ENCODE measurements at regions not wholly inside any gene's neighbourhood (a gene's known extent, or its start where the extent isn't known, plus 50 kb on each side); places are given as distances from the start of the nearest gene placed in this dataset.

DNA sequence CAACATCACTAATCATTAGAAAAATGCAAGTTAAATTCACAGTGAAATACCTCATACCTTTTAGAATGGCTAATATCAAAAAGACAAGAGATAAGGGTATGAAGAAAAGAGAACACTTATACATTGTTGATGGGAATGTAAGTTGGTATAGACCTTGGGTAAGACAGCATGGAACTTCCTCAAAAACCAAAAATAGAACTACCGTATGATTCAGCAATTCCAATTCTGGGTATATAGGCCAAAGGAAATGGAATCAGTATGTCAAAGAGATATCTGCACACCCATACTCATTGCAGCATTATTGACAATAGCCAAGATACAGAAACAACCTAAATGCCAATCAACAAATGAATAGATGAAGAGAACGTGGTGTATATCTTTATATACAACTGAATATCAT lies 166.8 kb upstream of the LRRN1 start:
- Histone ChIP-seq H3K4me3 (no peak overlapping the region), H3K9me3 (replicated peaks) (no peaks in the 10 kb centered on the region), H3K36me3 (no peaks in the 10 kb centered on the region), H3K27me3 (replicated peaks) (no peaks in the 10 kb centered on the region), H3K4me1 (replicated peaks) (no peaks in the 10 kb centered on the region), H3K27ac (no peak overlapping the region)
- no peak for DNase-seq (ENCODE audit: low read depth in 1 of 2, low spot score in 2 of 2)

DNA sequence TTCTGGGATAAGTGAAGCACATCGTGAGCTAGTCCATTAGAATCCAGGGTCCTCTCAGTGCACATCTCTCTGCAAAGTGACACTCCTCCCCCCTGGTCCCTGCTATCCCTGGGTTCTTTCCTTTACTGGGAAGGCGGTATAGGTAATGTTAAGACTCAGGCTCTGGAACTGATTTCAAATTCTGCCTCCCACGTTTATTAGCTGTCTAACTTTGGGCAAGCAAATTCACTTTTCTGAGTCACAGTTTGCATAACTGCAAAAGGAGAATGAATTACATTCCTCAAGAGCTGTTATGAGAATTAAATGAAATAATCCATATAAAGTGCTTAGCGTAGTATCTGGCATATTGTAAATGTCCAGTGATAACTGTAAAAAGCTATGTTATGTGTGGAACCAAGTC lies 168.1 kb upstream of the LRRN1 start:
- no peak overlapping the region for H3K27ac ChIP-seq
- H3K9me3 ChIP-seq (replicated peaks) = no peaks in the 10 kb centered on the region
- H3K4me3 ChIP-seq = no peak overlapping the region
- H3K4me1 ChIP-seq (replicated peaks) = no peaks in the 10 kb centered on the region
- DNase-seq (ENCODE audit: low read depth in 1 of 2, low spot score in 2 of 2) = no peak
- H3K36me3 ChIP-seq = no peaks in the 10 kb centered on the region
- no peaks in the 10 kb centered on the region for H3K27me3 ChIP-seq (replicated peaks)

DNA sequence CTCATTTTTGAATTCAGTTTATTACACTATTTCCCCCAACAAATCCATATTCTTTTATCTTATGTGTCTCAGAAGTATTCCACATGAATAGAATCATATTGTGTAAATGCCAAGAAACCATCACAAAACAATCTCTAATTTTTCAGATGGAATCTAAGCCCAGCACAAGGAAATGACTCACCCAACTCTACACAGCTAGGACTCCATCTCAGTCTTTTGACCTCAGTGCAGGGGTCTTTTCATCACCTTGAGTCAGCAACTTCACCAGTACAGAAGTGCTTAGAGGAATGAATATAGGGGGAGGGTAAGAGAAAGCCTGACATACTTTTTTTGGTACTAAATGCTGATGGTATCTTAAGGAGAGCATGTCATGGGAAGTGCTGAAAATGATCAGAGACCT lies 169.3 kb upstream of the LRRN1 start:
- Histone ChIP-seq H3K27ac (no peak overlapping the region), H3K27me3 (replicated peaks) (no peaks in the 10 kb centered on the region), H3K9me3 (replicated peaks) (no peaks in the 10 kb centered on the region), H3K36me3 (no peaks in the 10 kb centered on the region), H3K4me1 (replicated peaks) (no peaks in the 10 kb centered on the region), H3K4me3 (no peak overlapping the region)
- no peak for DNase-seq (ENCODE audit: low read depth in 1 of 2, low spot score in 2 of 2)

DNA sequence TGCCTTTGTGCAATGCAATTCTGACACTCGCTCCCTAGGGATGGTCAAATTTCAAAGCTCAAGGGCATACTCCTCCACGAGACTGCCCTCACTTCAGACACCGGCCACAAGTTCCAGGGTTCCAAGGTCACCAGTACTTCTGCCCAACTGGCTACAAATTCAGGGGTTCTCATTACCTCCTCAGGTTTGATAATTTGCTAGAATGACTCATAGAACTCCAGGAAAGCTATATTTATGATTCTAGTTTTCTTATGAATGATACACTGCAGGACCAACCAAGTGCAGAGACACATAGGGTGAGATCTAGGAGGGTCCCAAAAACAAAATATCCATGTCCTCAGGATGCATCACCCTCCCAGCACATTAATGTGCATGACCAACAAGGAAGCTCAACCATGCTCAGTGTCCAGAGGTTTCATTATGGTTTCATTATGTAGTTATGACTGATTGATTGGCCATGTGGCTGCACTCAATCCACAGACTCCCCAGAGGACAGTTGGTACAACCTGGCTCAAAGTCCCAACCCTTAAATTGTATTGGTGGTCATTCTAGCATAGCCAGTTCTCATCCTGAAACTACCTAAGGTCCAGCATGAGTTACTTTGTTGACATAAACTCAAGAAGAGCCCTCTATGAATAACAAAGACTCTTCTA lies 170.4 kb upstream of the LRRN1 start:
- no peaks in the 10 kb centered on the region for H3K4me1 ChIP-seq (replicated peaks)
- H3K27me3 ChIP-seq (replicated peaks) = no peaks in the 10 kb centered on the region
- H3K4me3 ChIP-seq = no peak overlapping the region
- H3K36me3 ChIP-seq = no peaks in the 10 kb centered on the region
- H3K27ac ChIP-seq = no peak overlapping the region
- no peak for DNase-seq (ENCODE audit: low read depth in 1 of 2, low spot score in 2 of 2)
- no peaks in the 10 kb centered on the region for H3K9me3 ChIP-seq (replicated peaks)

DNA sequence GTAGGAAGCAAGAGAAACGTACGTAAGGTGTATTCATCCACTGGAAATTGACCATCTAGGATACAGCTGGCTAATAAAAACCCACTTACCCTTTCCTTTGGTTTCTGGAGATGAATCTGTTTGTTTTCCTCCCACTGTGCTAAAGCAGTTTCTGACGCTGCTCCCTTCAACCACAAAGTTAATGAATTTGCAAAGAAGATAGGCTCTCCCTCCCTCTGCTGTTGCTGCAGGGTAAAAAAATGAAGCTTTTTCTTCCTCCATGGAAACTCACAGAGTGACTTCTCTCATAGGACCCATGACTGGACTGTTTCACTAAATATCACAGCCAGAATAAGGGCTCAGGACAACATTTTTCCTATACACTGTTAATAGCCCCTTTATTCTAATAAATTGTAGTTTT lies 172.1 kb upstream of the LRRN1 start:
- no peaks in the 10 kb centered on the region for H3K4me1 ChIP-seq (replicated peaks)
- no peak for DNase-seq (ENCODE audit: low read depth in 1 of 2, low spot score in 2 of 2)
- no peaks in the 10 kb centered on the region for H3K9me3 ChIP-seq (replicated peaks)
- no peak overlapping the region for H3K27ac ChIP-seq
- no peak overlapping the region for H3K4me3 ChIP-seq
- no peaks in the 10 kb centered on the region for H3K36me3 ChIP-seq
- H3K27me3 ChIP-seq (replicated peaks) = no peaks in the 10 kb centered on the region

DNA sequence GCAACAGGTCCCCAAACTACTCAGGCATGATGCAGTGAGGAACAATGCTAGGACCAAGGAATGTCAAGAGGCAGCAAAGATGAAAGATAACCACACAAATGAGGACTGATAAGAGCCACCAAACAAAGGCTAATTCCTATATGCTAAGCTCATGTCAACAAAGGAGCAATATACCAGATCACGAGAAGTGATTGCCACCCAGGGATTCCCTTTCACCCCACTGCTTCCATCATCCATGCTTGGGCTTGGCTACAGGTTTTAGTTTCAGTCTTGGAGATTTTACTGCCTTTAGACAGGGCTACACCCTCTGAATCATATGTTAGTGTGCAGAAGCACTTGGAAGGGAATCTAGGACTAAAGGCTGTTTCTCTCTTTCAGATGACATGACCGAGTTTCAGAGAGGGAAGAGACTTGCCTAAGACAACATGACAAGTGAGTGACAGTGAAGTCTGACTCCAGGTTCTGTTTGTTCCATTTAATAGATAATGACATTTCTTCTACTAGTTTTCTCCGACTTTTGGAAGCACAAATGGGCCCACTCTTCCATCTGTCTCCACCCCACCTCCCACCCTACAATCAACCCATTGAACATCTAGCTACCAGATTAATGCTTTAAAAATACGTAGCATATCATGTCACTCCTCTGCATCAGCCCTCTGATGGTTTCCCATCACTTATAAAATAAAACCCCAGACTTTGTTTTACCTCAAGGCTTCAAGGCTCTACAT lies 173.5 kb upstream of the LRRN1 start:
- no peaks in the 10 kb centered on the region for H3K4me1 ChIP-seq (replicated peaks)

DNA sequence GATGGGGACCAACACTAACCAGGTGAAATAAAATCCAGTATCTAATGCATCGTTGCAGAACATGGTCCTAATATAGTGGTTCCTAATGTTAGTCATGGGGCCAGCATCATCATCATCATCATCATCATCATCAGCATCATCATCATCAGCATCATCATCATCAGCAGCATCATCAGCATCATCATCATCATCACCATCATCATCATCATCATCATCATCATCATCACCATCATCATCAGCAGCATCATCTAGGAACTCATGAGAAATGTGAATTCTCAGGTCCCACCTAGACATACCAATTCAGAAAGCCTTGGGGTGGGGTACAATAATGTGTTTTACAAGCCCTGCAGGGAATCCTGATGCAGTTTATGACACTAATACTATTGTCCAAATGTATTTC lies 179.4 kb upstream of the LRRN1 start:
- Histone ChIP-seq H3K9me3 (replicated peaks) (no peaks in the 10 kb centered on the region), H3K4me3 (no peak overlapping the region), H3K4me1 (replicated peaks) (no peaks in the 10 kb centered on the region), H3K27ac (no peak overlapping the region), H3K27me3 (replicated peaks) (no peaks in the 10 kb centered on the region), H3K36me3 (no peaks in the 10 kb centered on the region)
- no peak for DNase-seq (ENCODE audit: low read depth in 1 of 2, low spot score in 2 of 2)

More for the DNA sequence above, 173.5 kb upstream of the LRRN1 start:
- Histone ChIP-seq H3K9me3 (replicated peaks) (no peaks in the 10 kb centered on the region), H3K27me3 (replicated peaks) (no peaks in the 10 kb centered on the region), H3K4me3 (no peak overlapping the region), H3K27ac (no peak overlapping the region), H3K36me3 (no peaks in the 10 kb centered on the region)
- DNase-seq (ENCODE audit: low read depth in 1 of 2, low spot score in 2 of 2) = no peak

DNA sequence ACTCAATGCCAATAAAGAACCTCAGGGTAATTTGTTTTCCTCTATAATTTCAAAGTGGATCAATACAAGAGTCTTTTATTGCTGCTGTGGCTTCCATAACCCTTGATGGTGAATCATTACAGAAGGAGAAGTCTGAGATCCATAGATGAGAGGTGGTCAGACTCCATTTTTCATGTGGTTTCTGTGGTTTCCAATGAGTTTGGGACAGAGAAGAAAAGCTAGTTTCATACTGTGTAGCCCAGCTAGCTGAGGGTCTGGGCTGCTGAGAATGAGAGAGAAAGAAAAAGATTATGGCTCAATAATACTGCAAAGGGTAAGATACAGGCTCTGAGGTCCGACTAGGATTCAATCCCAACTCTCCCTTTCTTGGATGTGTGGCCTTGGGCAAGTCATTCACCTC lies 180.6 kb upstream of the LRRN1 start:
- no peak overlapping the region for H3K27ac ChIP-seq

DNA sequence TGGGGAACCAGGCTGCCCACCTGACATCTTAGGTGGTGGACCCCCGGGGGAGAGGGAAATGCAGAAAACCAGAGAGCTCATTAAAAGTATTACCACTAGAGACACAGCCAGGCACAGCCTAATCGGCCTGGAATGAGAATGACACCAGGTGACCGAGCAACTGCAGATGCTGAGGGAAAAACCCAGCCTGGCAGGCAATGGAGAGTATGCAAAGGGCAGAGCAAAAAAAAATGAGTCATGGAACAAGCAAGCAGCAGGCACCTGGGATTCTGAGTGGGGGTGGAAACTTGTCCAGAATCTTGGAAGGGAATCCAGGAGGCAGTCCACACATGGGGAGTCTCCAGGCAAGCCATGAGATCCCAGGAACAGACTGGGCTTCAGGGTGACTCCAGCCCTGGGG lies 183.7 kb upstream of the LRRN1 start:
- Histone ChIP-seq H3K4me1 (replicated peaks) (no peaks in the 10 kb centered on the region), H3K27me3 (replicated peaks) (no peaks in the 10 kb centered on the region), H3K9me3 (replicated peaks) (no peaks in the 10 kb centered on the region; the same call in 1 of the 2 replicates), H3K4me3 (no peak overlapping the region), H3K36me3 (no peaks in the 10 kb centered on the region), H3K27ac (no peak overlapping the region)
- no peak for DNase-seq (ENCODE audit: low read depth in 1 of 2, low spot score in 2 of 2)

More for the DNA sequence above, 180.6 kb upstream of the LRRN1 start:
- Histone ChIP-seq H3K36me3 (no peaks in the 10 kb centered on the region), H3K27me3 (replicated peaks) (no peaks in the 10 kb centered on the region), H3K9me3 (replicated peaks) (no peaks in the 10 kb centered on the region), H3K4me1 (replicated peaks) (no peaks in the 10 kb centered on the region), H3K4me3 (no peak overlapping the region)
- DNase-seq (ENCODE audit: low read depth in 1 of 2, low spot score in 2 of 2) = no peak

DNA sequence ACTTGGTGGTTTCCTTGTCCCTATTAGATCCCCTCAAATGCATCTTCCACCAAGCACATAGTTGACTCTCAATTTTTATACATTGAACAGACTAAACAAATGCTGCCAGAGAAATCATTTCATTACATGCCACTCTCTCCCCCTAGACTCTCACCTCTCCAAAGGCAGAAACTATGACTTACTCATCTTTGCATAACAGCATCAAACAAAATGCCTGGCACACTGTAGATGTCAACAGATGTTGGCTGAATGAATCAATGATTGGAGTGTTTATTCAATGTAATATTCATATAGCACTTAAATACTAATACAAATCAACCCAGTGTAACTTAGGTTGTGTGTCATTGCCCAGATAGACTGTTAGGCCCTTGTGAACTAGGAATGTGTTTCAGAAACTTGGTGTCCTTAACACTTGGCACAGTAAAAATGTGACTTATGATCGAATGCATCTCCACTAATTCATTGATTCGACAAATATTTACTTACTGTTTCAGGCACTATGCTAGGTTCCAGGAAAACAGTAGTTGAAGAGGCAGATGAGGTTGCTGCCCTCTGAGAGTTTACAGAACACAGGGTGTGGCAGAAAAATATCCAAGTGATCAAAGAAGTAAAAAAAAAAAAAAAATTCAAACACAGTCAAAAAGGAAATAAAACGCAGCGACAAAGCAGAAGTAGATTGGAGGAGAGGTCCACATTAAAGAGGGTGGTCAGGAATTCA lies 188.5 kb upstream of the LRRN1 start:
- no peak for DNase-seq (ENCODE audit: low read depth in 1 of 2, low spot score in 2 of 2)
- Histone ChIP-seq H3K27me3 (replicated peaks) (no peaks in the 10 kb centered on the region), H3K27ac (no peak overlapping the region), H3K9me3 (replicated peaks) (no peaks in the 10 kb centered on the region; the same call in 1 of the 2 replicates), H3K36me3 (no peaks in the 10 kb centered on the region), H3K4me3 (no peak overlapping the region), H3K4me1 (replicated peaks) (no peaks in the 10 kb centered on the region)

DNA sequence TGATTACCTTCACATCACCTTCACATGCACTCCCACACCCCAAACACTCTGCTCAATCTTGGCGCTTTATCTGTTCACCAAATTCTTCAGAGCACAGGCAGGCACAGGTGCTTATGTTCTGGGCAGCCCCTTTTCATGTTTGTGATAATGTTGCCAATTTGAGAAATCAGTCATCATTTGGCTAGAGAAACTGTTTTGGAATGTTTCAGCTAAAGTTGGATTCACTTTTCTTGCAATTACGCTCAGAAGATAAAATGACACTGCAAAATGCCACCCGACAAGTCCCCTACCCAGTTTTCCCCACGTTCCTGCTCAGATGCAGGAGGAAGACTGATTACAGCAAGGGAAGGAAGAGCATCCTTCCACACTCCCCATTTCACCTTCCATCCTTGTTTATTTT lies 192.9 kb upstream of the LRRN1 start:
- Histone ChIP-seq H3K27me3 (replicated peaks) (no peaks in the 10 kb centered on the region), H3K4me3 (no peak overlapping the region), H3K36me3 (no peaks in the 10 kb centered on the region), H3K9me3 (replicated peaks) (no peaks in the 10 kb centered on the region; the same call in none of the 2 replicates), H3K4me1 (replicated peaks) (no peaks in the 10 kb centered on the region), H3K27ac (no peak overlapping the region)
- DNase-seq (ENCODE audit: low read depth in 1 of 2, low spot score in 2 of 2) = no peak

DNA sequence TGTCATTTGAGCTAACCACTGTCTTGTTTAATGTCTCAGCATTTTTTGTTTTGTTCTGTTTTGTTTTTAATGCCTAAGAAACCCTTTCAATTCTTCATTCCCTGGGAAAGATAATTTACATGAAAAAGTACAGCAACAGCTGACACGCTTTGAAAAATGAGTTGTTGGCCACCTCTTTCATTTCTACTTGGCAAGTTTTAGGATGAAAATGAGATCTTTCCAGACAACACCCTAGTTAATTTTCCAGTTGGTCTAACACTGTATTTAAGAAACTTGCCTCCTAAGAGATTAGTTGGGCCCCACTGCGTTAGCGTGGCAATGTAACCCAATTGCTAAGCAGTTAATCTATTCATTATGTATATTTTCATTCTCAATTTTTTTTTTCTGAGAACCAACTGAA lies 194.0 kb upstream of the LRRN1 start:
- Histone ChIP-seq H3K27ac (no peak overlapping the region), H3K4me1 (replicated peaks) (no peaks in the 10 kb centered on the region), H3K36me3 (no peaks in the 10 kb centered on the region), H3K27me3 (replicated peaks) (no peaks in the 10 kb centered on the region), H3K4me3 (no peak overlapping the region), H3K9me3 (replicated peaks) (no peaks in the 10 kb centered on the region; the same call in 1 of the 2 replicates)
- no peak for DNase-seq (ENCODE audit: low read depth in 1 of 2, low spot score in 2 of 2)

DNA sequence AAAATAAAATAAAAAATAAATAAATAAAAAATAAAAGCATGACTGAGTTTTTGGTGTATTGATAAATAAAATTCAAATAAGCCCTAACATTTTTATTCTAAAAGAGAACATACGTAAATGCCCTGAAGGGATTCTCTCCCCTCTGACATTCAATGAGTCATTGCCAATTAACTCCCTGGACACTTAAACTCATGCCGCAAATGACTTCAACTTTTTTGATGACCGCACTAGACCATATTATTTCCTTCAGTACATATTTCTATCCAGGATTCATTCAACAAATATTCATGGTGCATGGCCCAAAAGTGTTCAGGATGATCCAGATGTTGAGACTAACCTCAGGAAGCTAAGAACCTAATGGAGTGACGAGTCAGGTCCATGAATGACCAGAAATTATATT lies 195.9 kb upstream of the LRRN1 start:
- no peak for DNase-seq (ENCODE audit: low read depth in 1 of 2, low spot score in 2 of 2)

DNA sequence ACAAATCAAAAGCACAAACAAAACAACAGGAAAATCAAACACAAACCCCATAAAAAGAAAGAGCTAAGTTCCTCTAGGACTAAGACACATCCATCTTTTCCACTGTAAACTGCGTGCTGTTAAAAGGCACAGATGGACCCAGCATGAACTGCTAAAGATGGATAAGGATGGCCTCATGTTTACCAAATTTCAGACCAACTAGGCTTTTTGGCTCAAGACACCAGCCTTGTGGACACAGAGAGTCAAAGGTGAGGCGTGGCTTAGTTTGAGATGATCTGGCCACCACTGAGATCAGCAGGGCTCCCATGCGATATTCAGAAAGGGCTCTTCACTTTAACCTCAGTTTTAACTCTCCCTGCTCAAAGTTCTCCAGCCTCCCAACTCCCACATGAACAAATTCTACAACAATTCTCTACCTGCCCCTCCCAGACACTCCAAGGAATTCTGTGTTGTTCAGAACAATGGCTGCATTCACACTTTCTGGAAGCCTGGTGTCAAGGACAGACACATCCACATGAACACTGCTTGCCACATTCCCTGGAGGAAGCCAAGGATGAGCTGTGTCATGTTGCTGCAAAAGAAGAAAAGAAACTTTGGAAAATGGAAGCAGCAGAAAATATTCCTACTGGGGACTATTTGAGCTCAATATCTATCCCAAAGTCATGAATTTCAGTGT lies 198.4 kb upstream of the LRRN1 start:
- no peak for DNase-seq (ENCODE audit: low read depth in 1 of 2, low spot score in 2 of 2)
- H3K4me1 ChIP-seq (replicated peaks) = no peaks in the 10 kb centered on the region
- H3K4me3 ChIP-seq = no peak overlapping the region
- H3K36me3 ChIP-seq = no peaks in the 10 kb centered on the region
- H3K9me3 ChIP-seq (replicated peaks) = no peaks in the 10 kb centered on the region; the same call in 1 of the 2 replicates
- no peaks in the 10 kb centered on the region for H3K27me3 ChIP-seq (replicated peaks)
- no peak overlapping the region for H3K27ac ChIP-seq

More for the DNA sequence above, 195.9 kb upstream of the LRRN1 start:
- no peak overlapping the region for H3K27ac ChIP-seq
- no peaks in the 10 kb centered on the region for H3K36me3 ChIP-seq
- H3K4me3 ChIP-seq = no peak overlapping the region
- no peaks in the 10 kb centered on the region for H3K4me1 ChIP-seq (replicated peaks)
- no peaks in the 10 kb centered on the region; the same call in 1 of the 2 replicates for H3K9me3 ChIP-seq (replicated peaks)
- no peaks in the 10 kb centered on the region for H3K27me3 ChIP-seq (replicated peaks)
